Nephron progenitor cell (in vitro differentiated cells): ENCODE measurements at regions not wholly inside any gene's neighbourhood (a gene's known extent, or its start where the extent isn't known, plus 50 kb on each side); places are given as distances from the start of the nearest gene placed in this dataset.

Experiments
- DNase-seq: peaks from one replicate; pipeline ENCODE4 v3.0.0; 2021
- H3K27ac Mint-ChIP-seq: 2 replicates; pipeline ENCODE4 v1.8.0; 2021; ENCODE audit warnings: mild to moderate bottlenecking, moderate library complexity, mixed read lengths
- H3K27me3 Mint-ChIP-seq: 2 replicates; pipeline ENCODE4 v1.8.0; 2021; ENCODE audit warnings: mild to moderate bottlenecking, low read depth, mixed read lengths; ENCODE audit not compliant: poor library complexity
- H3K36me3 Mint-ChIP-seq: 2 replicates; pipeline ENCODE4 v1.8.0; 2021; ENCODE audit warnings: low read depth, mixed read lengths
- H3K4me1 Mint-ChIP-seq: 2 replicates; pipeline ENCODE4 v1.8.0; 2021; ENCODE audit warnings: mixed read lengths
- H3K4me3 Mint-ChIP-seq: 2 replicates; pipeline ENCODE4 v1.8.0; 2021; ENCODE audit warnings: mild to moderate bottlenecking, moderate library complexity, mixed read lengths
- H3K9me3 Mint-ChIP-seq: 2 replicates; pipeline ENCODE4 v1.8.0; 2021; ENCODE audit warnings: mild to moderate bottlenecking, moderate library complexity, mixed read lengths
- TF ChIP-seq, protein P1 (sequence below): fragments of 200-600 bp; sonication (generic); IDR thresholded peaks from 2 replicates; pipeline ENCODE4 v1.5.0; 2021; ENCODE audit warnings: antibody characterized with exemption

GRCh38 chr7:54349229-54349628 is 192.9 kb upstream of the VSTM2A start:
- Mint-ChIP-seq H3K27me3 (peaks cover 4% of the 10 kb centered on the region), H3K4me3 (no peak overlapping the region), H3K27ac (no peak overlapping the region)

GRCh38 chr7:54354436-54354835 is 187.7 kb upstream of the VSTM2A start:
- no peaks in the 10 kb centered on the region for H3K4me1 Mint-ChIP-seq
- no peaks in the 10 kb centered on the region for H3K9me3 Mint-ChIP-seq
- H3K4me3 Mint-ChIP-seq, result no peak overlapping the region
- no peak overlapping the region for H3K27ac Mint-ChIP-seq
- TF ChIP-seq, protein P1, sequence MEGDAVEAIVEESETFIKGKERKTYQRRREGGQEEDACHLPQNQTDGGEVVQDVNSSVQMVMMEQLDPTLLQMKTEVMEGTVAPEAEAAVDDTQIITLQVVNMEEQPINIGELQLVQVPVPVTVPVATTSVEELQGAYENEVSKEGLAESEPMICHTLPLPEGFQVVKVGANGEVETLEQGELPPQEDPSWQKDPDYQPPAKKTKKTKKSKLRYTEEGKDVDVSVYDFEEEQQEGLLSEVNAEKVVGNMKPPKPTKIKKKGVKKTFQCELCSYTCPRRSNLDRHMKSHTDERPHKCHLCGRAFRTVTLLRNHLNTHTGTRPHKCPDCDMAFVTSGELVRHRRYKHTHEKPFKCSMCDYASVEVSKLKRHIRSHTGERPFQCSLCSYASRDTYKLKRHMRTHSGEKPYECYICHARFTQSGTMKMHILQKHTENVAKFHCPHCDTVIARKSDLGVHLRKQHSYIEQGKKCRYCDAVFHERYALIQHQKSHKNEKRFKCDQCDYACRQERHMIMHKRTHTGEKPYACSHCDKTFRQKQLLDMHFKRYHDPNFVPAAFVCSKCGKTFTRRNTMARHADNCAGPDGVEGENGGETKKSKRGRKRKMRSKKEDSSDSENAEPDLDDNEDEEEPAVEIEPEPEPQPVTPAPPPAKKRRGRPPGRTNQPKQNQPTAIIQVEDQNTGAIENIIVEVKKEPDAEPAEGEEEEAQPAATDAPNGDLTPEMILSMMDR, result no peak
- DNase-seq, result no peak
- H3K27me3 Mint-ChIP-seq, result peaks cover 4% of the 10 kb centered on the region
- no peaks in the 10 kb centered on the region for H3K36me3 Mint-ChIP-seq

More at GRCh38 chr7:54349229-54349628, 192.9 kb upstream of the VSTM2A start:
- TF ChIP-seq, protein P1, result no peak
- Mint-ChIP-seq H3K36me3 (no peaks in the 10 kb centered on the region), H3K4me1 (no peaks in the 10 kb centered on the region), H3K9me3 (no peaks in the 10 kb centered on the region)
- DNase-seq, result no peak

GRCh38 chr7:54355842-54356241 is 186.3 kb upstream of the VSTM2A start:
- no peaks in the 10 kb centered on the region for H3K36me3 Mint-ChIP-seq
- TF ChIP-seq, protein P1, result no peak
- no peak overlapping the region for H3K4me3 Mint-ChIP-seq
- DNase-seq, result no peak
- no peaks in the 10 kb centered on the region for H3K9me3 Mint-ChIP-seq
- peaks cover 4% of the 10 kb centered on the region for H3K27me3 Mint-ChIP-seq
- no peak overlapping the region for H3K27ac Mint-ChIP-seq
- no peaks in the 10 kb centered on the region for H3K4me1 Mint-ChIP-seq

GRCh38 chr7:54360075-54360840 is 181.9 kb upstream of the VSTM2A start:
- Mint-ChIP-seq H3K27ac (no peak overlapping the region), H3K36me3 (no peaks in the 10 kb centered on the region), H3K27me3 (no peaks in the 10 kb centered on the region), H3K4me1 (no peaks in the 10 kb centered on the region), H3K4me3 (no peak overlapping the region), H3K9me3 (no peaks in the 10 kb centered on the region)
- no peak for DNase-seq
- TF ChIP-seq, protein P1, result no peak

DNA sequence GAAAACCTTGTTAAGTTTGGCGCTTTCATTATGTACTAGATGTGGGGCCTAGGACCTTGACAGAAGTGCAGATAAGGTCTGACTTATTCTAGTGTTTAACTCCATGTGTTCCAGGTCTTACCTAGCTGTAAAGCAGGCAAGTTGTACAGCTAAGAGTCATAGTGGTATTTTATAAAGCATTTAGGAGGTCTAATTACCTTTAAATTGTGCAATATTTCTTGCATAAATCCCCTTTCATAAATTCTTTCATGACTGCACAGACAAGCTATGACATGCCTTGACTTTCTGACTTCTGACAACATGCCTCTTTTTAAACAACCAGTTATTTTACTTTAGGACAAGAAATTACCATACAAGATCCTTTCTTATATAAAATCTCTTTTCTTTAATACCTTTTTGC is 151.6 kb upstream of the VSTM2A start:
- H3K36me3 Mint-ChIP-seq, result no peaks in the 10 kb centered on the region
- peaks cover 18% of the 10 kb centered on the region for H3K9me3 Mint-ChIP-seq
- no peak overlapping the region for H3K4me3 Mint-ChIP-seq
- H3K27ac Mint-ChIP-seq, result no peak overlapping the region
- no peaks in the 10 kb centered on the region for H3K27me3 Mint-ChIP-seq
- TF ChIP-seq, protein P1, result no peak
- DNase-seq, result no peak
- no peaks in the 10 kb centered on the region for H3K4me1 Mint-ChIP-seq

DNA sequence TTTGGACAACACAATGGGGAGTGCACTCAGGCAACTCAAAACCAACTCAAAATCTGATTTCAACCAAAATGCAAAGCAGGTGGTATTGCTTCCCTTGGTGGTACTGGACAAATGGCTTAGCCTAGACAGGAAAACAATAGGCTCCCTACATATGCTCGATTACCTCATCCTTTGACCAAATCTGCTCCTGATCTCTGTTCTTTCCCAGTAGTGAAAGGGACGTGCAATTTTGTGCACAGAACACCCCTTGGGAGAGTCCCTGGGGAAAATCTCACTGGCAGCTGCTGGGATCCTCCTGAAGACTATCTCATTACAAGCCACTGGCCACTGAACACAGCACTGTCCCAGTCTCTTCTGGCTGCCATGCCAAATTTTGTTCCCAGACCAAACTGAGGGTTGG is 149.2 kb upstream of the VSTM2A start:
- no peak for DNase-seq
- Mint-ChIP-seq H3K4me1 (no peaks in the 10 kb centered on the region), H3K4me3 (no peak overlapping the region), H3K36me3 (no peaks in the 10 kb centered on the region), H3K27ac (no peak overlapping the region), H3K27me3 (no peaks in the 10 kb centered on the region), H3K9me3 (peaks cover 11% of the 10 kb centered on the region)
- TF ChIP-seq, protein P1, result no peak
